ENCODE measurements at regions not wholly inside any gene's neighbourhood (a gene's known extent, or its start where the extent isn't known, plus 50 kb on each side); places are given as distances from the start of the nearest gene placed in this dataset.
"Not testable (repeated sequence)": the region's sequence is repeated elsewhere in the genome, so short reads cannot be mapped to it uniquely, and the experiment has no call there.

GRCh38 chr18:14435460-14435859, 107.9 kb downstream of the POTEC start:
- not testable (repeated sequence) for DNase-seq; H3K27me3 Mint-ChIP-seq (ENCODE audit: insufficient read depth); H3K4me3 ChIP-seq (ENCODE audit: low read length); H3K9ac ChIP-seq (ENCODE audit: extremely low read depth, low read length, poor library complexity, severe bottlenecking); H3K36me3 ChIP-seq (ENCODE audit: control insufficient read depth, insufficient read depth, low read length); H3K27ac ChIP-seq (ENCODE audit: low read depth, low read length); H3K27ac Mint-ChIP-seq; H3K4me1 ChIP-seq (ENCODE audit: control insufficient read depth, insufficient read depth, low read length); H3K4me3 Mint-ChIP-seq; H3K9me3 ChIP-seq (ENCODE audit: control insufficient read depth, low read length); H3K4me1 Mint-ChIP-seq; H3K36me3 Mint-ChIP-seq (ENCODE audit: low read depth); H3K27me3 ChIP-seq (ENCODE audit: control insufficient read depth, insufficient read depth, low read length, poor library complexity, severe bottlenecking)
- WGBS, 2 experiments (ENCODE audit: insufficient coverage in 1 of 2, insufficient read length in 1 of 2), result 60% methylated on average over 2 of the region's 4 CpGs; no CpG with 5 or more reads in 1 of the 2 experiments
- peaks cover 54% of the 10 kb centered on the region for H3K9me3 Mint-ChIP-seq

- not testable (repeated sequence) for DNase-seq; H3K27ac Mint-ChIP-seq; H3K27ac ChIP-seq (ENCODE audit: low read depth, low read length); H3K4me3 ChIP-seq (ENCODE audit: low read length); H3K4me3 Mint-ChIP-seq; H3K4me1 Mint-ChIP-seq; H3K27me3 Mint-ChIP-seq (ENCODE audit: insufficient read depth); H3K9me3 ChIP-seq (ENCODE audit: control insufficient read depth, low read length); H3K27me3 ChIP-seq (ENCODE audit: control insufficient read depth, insufficient read depth, low read length, poor library complexity, severe bottlenecking); H3K36me3 Mint-ChIP-seq (ENCODE audit: low read depth); H3K9ac ChIP-seq (ENCODE audit: extremely low read depth, low read length, poor library complexity, severe bottlenecking); H3K36me3 ChIP-seq (ENCODE audit: control insufficient read depth, insufficient read depth, low read length); H3K4me1 ChIP-seq (ENCODE audit: control insufficient read depth, insufficient read depth, low read length)
- WGBS, 2 experiments (ENCODE audit: insufficient coverage in 1 of 2, insufficient read length in 1 of 2), result 90 to 91% methylated on average over 2 to 7 of the region's 10 CpGs
- peaks cover 54% of the 10 kb centered on the region for H3K9me3 Mint-ChIP-seq
Measured at GRCh38 chr18:14432371-14432770, 111.0 kb downstream of the POTEC start.

DNA sequence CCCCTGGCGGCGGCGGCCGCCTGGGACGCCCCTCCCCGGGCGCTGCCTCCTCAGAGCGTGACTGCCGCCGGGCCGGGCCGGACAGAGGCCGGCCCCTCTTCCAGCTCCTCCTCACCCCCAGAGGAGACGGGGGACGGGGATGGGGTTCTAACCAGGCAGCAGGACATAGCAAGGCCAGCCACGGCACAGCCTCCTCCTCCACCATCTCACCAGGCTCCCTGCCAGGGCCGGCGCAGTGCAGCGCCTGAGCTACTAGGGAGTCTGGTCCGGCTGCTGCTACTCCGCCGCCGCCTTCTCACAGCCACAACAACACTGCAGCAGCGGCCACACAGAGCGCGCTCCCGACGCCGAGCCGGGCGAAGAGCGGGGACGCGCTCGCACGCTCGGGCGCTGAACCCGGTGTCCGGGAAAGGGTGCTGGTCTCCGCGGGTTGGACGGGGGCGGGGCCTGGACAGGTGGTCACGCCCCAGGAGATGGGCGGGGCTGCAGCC, 112.3 kb downstream of the POTEC start:
- 48 to 84% methylated on average over 6 to 45 of the region's 46 CpGs for WGBS, 2 experiments (ENCODE audit: insufficient coverage in 1 of 2, insufficient read length in 1 of 2)
- peaks cover 55% of the 10 kb centered on the region for H3K9me3 Mint-ChIP-seq
- not testable (repeated sequence) for DNase-seq; H3K9me3 ChIP-seq (ENCODE audit: control insufficient read depth, low read length); H3K36me3 ChIP-seq (ENCODE audit: control insufficient read depth, insufficient read depth, low read length); H3K27me3 ChIP-seq (ENCODE audit: control insufficient read depth, insufficient read depth, low read length, poor library complexity, severe bottlenecking); H3K27ac ChIP-seq (ENCODE audit: low read depth, low read length); H3K4me1 ChIP-seq (ENCODE audit: control insufficient read depth, insufficient read depth, low read length); H3K4me3 ChIP-seq (ENCODE audit: low read length); H3K36me3 Mint-ChIP-seq (ENCODE audit: low read depth); H3K9ac ChIP-seq (ENCODE audit: extremely low read depth, low read length, poor library complexity, severe bottlenecking); H3K4me3 Mint-ChIP-seq; H3K27me3 Mint-ChIP-seq (ENCODE audit: insufficient read depth); H3K27ac Mint-ChIP-seq; H3K4me1 Mint-ChIP-seq

GRCh38 chr18:14415806-14416205, 127.6 kb downstream of the POTEC start:
- not testable (repeated sequence) for H3K36me3 Mint-ChIP-seq (ENCODE audit: low read depth); H3K9ac ChIP-seq (ENCODE audit: extremely low read depth, low read length, poor library complexity, severe bottlenecking); H3K9me3 ChIP-seq (ENCODE audit: control insufficient read depth, low read length); H3K4me1 Mint-ChIP-seq; H3K27me3 ChIP-seq (ENCODE audit: control insufficient read depth, insufficient read depth, low read length, poor library complexity, severe bottlenecking); H3K4me3 Mint-ChIP-seq; DNase-seq; H3K27ac Mint-ChIP-seq; H3K27ac ChIP-seq (ENCODE audit: low read depth, low read length); H3K27me3 Mint-ChIP-seq (ENCODE audit: insufficient read depth); H3K36me3 ChIP-seq (ENCODE audit: control insufficient read depth, insufficient read depth, low read length); H3K4me1 ChIP-seq (ENCODE audit: control insufficient read depth, insufficient read depth, low read length); H3K4me3 ChIP-seq (ENCODE audit: low read length)
- 27 to 44% methylated on average over 3 to 8 of the region's 8 CpGs for WGBS, 2 experiments (ENCODE audit: insufficient coverage in 1 of 2, insufficient read length in 1 of 2)
- peaks cover 49% of the 10 kb centered on the region for H3K9me3 Mint-ChIP-seq

- not testable (repeated sequence) for H3K36me3 Mint-ChIP-seq (ENCODE audit: low read depth); H3K4me3 Mint-ChIP-seq; H3K9me3 ChIP-seq (ENCODE audit: control insufficient read depth, low read length); H3K27me3 Mint-ChIP-seq (ENCODE audit: insufficient read depth); H3K4me1 ChIP-seq (ENCODE audit: control insufficient read depth, insufficient read depth, low read length); H3K36me3 ChIP-seq (ENCODE audit: control insufficient read depth, insufficient read depth, low read length); H3K4me3 ChIP-seq (ENCODE audit: low read length); H3K4me1 Mint-ChIP-seq; DNase-seq; H3K27ac Mint-ChIP-seq; H3K9ac ChIP-seq (ENCODE audit: extremely low read depth, low read length, poor library complexity, severe bottlenecking); H3K27ac ChIP-seq (ENCODE audit: low read depth, low read length); H3K27me3 ChIP-seq (ENCODE audit: control insufficient read depth, insufficient read depth, low read length, poor library complexity, severe bottlenecking)
- H3K9me3 Mint-ChIP-seq, result peaks cover 50% of the 10 kb centered on the region
- 82% methylated on average over 3 of the region's 6 CpGs; no CpG with 5 or more reads in 1 of the 2 experiments for WGBS, 2 experiments (ENCODE audit: insufficient coverage in 1 of 2, insufficient read length in 1 of 2)
Measured at GRCh38 chr18:14415399-14415798, 128.0 kb downstream of the POTEC start.

DNA sequence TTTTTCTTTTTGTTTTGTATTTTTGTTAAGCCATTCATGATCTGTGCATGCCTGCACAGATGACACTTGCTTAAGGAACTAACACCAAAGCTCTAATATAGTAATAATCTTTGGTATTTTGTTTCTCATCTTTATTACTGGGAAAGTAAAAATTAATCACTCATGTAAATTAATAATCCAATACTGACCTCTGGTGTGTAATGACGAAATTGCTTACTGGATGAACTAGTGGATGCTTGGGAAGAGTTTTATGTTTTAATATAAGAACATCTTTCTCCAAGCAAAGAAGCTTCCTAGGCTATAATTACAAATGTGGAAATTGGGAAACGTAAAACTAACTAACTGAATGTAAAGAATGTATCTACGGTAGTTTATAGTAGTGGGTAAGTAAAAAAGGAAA, 147.9 kb downstream of the POTEC start:
- not testable (repeated sequence) for H3K4me1 ChIP-seq (ENCODE audit: control insufficient read depth, insufficient read depth, low read length); H3K9me3 ChIP-seq (ENCODE audit: control insufficient read depth, low read length); H3K27me3 Mint-ChIP-seq (ENCODE audit: insufficient read depth); H3K36me3 ChIP-seq (ENCODE audit: control insufficient read depth, insufficient read depth, low read length); DNase-seq; H3K36me3 Mint-ChIP-seq (ENCODE audit: low read depth); H3K27me3 ChIP-seq (ENCODE audit: control insufficient read depth, insufficient read depth, low read length, poor library complexity, severe bottlenecking); H3K4me1 Mint-ChIP-seq; H3K27ac ChIP-seq (ENCODE audit: low read depth, low read length); H3K4me3 Mint-ChIP-seq; H3K4me3 ChIP-seq (ENCODE audit: low read length); H3K9ac ChIP-seq (ENCODE audit: extremely low read depth, low read length, poor library complexity, severe bottlenecking); H3K27ac Mint-ChIP-seq
- H3K9me3 Mint-ChIP-seq, result peaks cover 69% of the 10 kb centered on the region
- no CpG with 5 or more reads among the region's 3 CpGs for WGBS, 2 experiments (ENCODE audit: insufficient coverage in 1 of 2, insufficient read length in 1 of 2)

DNA sequence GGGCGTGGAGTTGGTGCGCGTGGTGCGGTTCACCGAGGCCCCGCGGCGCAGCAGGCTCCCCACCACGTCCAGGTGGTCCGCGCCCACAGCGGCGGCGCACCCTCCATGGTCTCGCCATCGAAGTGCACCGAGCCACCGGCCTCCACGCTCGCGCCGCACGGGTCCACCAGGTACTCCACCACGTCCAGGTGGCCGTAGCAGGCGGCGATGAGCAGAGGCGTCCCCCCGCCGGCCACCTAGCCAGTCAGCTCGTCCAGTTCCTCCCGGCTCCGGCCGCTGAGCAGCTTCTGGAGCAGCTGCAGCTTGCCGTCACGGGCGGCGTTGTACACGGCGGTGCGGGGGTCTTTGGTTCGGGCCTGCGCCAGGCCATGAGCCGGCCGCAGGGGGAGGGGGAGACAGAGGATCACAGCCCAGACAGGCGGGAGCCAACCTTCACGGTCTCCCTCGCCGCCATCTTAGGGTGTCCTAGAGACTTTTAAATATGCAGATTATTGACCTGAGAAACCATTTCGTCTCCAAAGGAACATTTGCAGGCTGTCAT, 149.8 kb downstream of the POTEC start:
- not testable (repeated sequence) for H3K4me1 Mint-ChIP-seq; H3K4me3 ChIP-seq (ENCODE audit: low read length); H3K27me3 Mint-ChIP-seq (ENCODE audit: insufficient read depth); DNase-seq; H3K27me3 ChIP-seq (ENCODE audit: control insufficient read depth, insufficient read depth, low read length, poor library complexity, severe bottlenecking); H3K4me3 Mint-ChIP-seq; H3K9ac ChIP-seq (ENCODE audit: extremely low read depth, low read length, poor library complexity, severe bottlenecking); H3K27ac Mint-ChIP-seq; H3K36me3 Mint-ChIP-seq (ENCODE audit: low read depth); H3K4me1 ChIP-seq (ENCODE audit: control insufficient read depth, insufficient read depth, low read length); H3K36me3 ChIP-seq (ENCODE audit: control insufficient read depth, insufficient read depth, low read length); H3K27ac ChIP-seq (ENCODE audit: low read depth, low read length); H3K9me3 ChIP-seq (ENCODE audit: control insufficient read depth, low read length)
- WGBS, 2 experiments (ENCODE audit: insufficient coverage in 1 of 2, insufficient read length in 1 of 2), result 95% methylated on average over 44 of the region's 50 CpGs; no CpG with 5 or more reads in 1 of the 2 experiments
- H3K9me3 Mint-ChIP-seq, result peaks cover 58% of the 10 kb centered on the region
